Stimulated activated CD4-positive, alpha-beta T cell treated with anti-CD3 and anti-CD28 coated beads, Interleukin-4, amount 100 ng/mL, for 24 hours (primary cell): ENCODE measurements at regions not wholly inside any gene's neighbourhood (a gene's known extent, or its start where the extent isn't known, plus 50 kb on each side); places are given as distances from the start of the nearest gene placed in this dataset.
"Not testable (repeated sequence)": the region's sequence is repeated elsewhere in the genome, so short reads cannot be mapped to it uniquely, and the experiment has no call there.

Source experiments
- DNase-seq: peaks from one replicate; pipeline ENCODE4 v3.0.0-alpha.2; 2020

DNA sequence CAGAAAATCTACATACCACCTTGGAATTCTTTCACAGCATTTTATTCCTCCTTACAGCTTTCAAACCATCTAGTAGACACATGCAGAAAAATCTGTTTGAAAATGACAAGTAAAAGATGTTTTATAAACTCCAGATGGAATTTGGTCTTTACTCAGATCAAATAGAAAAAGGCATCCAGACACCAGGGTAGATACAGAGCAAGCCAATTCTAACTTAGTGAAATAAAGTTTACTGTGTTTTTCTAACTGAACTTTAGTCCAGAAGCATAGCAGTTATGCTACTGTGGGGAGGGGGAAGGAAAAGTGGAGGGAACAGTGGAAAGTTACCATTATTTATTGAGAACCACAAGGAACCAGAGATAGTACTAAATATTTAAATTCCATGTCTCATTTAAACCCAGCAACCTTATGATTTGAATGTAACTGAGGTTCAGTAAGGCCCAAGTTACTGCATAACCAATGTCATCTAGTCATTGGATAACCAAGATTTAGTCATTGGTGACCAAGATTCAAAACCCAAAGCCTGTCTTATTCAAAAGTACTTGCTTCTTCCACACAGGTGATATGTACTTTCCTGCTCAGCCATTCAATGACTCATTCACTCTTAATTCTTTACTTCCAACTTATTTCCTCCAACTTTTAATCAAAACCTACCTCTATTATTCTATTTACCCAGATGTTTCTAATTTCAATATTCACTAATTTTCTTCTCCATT lies 57.7 kb downstream of the RAD51AP2 start:
- no peak for DNase-seq

DNA sequence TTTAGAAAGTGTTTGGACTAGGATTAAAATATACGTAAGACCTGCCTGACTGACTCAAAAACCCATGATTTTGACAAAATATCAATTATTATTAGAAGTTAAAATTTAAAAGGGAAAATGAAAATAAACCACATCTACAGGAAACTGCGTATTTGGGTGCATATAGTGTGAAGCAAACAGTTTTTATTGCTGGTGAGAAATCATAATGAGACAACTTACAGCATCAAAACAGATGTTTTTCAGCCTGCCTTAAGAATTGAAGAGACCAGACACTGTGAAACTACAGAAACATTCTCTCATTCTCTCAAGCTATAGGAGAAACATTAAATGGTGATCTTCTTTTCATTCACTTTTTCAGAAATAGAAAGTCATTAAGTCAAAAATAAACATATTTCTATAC lies 62.9 kb downstream of the RAD51AP2 start:
- no peak for DNase-seq

DNA sequence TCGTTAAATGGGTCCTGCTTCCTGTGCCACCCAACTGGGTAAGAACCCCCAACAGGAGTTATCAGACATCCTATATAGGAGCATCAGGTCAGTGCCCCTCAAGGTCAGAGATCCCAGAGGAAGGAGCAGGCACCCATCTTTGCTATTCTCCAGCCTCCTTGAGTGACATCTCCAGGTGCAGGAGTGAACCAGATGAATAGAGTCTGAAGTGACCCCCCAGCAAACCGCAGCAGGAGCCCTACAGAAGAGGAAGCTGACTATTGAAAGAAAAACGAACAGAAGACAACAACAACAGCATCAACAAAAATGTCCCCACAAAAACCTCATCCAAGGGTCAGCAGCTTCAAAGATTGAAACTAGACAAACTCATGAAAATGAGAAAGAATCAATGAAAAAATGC lies 72.0 kb downstream of the RAD51AP2 start:
- DNase-seq = not testable (repeated sequence)

DNA sequence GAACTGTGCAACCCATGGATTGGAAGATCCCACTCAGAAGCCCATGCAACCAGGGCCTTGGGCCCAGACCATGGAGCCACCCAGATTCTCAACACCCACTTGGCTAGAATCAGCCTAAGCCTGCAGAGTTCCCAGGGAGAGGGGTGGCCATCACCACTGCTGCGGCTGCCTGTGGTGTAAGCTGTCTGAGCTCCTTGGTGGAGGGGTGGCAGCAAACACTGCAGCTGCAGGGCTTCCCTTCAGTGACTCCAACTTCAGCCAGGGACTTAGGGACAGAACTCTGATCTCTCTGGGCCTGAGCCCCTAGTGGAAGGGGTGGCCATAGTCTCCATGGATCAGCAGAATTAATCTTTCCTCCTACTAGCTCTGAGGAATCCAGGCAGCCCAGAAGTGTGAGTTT lies 72.5 kb downstream of the RAD51AP2 start:
- no peak for DNase-seq

DNA sequence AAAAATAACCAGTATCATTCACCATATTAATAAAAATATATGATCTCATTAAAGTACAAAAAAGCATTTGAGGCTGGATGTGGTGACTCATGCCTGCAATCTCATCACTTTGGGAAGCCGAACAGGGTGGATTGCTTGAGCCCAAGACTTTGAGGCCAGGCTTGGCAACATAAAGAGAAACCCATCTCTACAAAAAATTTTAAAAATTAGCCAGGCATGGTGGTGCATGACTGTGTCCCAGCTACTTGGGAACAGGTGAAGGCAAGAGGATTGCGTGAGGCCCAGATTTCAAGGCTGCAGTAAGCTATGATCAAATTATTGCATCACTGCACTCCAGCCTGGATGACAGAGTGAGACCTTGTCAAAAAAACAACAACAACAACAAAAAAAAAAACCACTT lies 75.9 kb downstream of the RAD51AP2 start:
- no peak for DNase-seq

DNA sequence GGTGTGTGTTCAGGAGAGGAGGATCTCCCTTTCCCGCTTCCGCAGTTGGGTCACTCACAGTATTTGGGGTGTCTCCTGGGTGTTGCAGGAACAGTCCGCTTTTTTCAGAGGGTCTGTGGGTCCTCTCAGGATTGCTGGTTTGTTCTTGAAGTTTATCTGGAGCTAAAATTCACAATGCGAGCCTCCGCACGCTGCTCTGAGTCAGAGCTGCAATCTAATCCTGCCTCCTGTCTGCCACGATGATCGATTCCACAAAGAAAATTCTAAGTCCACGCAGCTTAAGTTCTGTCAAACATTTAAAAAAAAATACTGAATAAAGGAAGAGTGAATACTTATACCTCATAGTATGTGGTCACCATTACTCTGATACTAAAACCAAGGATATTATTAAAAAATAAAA lies 76.5 kb downstream of the RAD51AP2 start:
- DNase-seq = no peak

DNA sequence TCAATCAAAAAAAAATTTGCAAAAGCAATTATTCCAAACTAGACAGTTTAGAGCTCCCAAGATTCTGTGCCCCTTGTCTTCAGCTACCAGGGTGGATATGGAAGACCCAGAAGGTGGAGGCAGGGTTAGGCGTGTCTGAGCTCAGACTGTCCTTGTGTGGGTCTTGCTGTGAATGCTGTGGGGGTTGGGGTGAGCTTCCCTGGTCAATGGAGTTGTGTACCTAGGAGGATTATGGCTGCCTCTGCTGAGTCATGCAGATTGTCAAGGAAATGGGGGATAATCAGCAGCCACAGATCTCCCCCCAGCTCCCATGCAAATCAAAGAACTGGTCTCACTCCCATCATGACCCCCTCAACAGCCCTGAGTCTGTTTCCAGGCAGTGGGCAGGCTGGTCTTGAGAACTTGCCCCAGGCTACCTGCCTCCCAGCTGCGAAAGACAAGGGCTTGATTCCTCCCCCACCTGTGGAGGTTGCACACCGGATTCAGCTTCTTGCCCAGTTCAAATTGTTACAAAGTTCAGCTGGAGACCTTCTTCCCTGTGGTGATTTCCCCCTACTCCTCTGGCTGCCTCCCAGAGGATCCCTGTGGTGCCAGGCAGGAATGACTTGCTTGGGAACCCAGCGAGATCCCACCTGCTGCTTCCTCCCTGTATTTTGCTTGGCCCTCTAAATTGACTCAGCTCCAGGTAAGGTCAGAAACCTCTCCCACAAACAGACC lies 77.0 kb downstream of the RAD51AP2 start:
- no peak for DNase-seq

DNA sequence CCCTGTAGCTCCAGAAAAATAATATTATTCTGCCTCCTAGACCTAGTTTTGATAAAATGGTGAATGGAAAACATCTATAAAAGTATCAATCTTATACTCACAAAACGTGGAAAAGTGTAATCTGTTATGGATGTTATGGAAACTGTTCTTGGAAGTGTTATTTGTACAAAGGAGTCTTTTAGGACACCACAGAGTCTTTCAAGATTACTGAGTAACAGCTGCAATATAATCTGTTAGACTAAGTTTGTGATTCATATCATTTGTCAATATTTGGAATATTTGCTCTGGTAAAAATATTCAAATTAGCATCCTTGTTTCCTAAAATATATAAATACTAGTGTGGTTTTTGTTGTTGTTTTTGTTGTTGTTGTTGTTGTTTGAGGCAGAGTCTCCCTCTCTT lies 87.9 kb downstream of the RAD51AP2 start:
- no peak for DNase-seq

DNA sequence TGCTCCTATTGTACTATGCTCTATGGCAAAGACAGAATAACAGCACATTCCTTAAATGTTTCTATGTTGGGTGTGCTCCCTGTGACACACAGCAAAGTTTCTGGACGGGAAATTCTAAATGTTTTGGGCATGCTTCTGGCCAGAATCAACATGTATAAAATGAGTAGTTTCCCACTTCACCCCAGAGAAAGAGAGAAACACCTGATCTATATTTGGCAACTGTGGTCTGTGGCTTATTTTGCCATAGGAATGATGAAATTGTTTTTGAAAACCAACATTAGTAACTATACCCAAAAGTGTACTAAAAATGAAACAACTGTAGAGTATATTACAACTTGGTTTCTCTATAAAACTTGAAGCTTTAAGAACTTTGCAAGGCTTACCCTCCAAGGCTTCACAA lies 89.1 kb downstream of the RAD51AP2 start:
- DNase-seq = no peak

DNA sequence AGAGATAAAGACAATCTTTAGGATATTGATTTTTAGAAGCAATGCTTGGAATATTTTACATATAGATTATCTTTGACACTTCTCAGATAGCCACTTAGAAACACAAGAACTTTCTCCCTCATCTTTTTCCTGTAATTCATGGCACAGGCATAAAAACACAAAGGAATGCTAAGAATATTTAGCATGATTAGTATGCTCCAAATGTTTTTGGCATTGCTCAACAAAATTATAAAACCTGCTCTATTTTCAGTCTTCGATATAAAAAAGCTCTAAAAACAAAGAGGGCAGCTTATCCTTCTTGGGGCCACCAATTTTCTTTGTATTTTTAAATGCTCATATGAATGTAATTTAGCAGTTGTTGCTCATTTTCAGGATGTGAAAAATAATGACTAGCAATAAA lies 90.8 kb downstream of the RAD51AP2 start:
- no peak for DNase-seq

DNA sequence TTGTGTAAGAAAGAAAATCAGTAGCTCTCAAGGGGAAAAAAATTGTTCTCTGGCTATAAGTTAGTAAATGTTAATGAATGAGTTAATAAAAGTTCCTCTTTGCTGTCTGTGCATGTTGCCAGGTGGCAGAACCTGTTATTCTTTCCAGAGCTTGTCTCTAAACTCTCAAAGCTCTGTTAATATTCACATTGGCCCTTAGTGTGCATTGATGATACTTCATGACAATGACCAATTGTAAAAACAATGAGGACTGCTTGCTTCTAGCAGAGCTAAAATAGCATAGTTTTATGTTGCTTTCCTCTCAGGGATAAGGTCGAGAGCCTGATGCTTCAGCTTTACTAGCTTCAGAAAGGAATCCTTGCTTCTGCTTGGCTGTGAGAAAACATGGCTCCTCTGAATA lies 91.5 kb downstream of the RAD51AP2 start:
- no peak for DNase-seq

DNA sequence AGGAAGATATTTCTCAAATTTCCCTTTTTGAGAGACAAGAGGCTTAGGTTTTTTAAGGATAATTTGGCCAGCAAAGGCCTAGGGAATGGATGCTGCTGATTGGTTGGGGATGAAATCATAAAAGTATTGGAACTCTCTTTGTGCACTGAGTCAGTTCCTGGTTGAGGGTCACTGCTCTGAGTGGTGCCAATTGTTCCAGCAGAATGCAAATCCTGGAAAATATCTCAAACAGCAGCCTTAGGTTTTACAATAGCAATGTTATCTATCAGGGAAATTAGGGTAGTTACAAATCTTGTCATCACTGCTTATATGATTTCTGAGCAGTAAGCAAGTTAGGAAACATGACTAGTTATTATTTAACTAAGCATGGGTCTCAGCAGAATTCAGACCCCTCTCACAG lies 96.2 kb downstream of the RAD51AP2 start:
- no peak for DNase-seq

DNA sequence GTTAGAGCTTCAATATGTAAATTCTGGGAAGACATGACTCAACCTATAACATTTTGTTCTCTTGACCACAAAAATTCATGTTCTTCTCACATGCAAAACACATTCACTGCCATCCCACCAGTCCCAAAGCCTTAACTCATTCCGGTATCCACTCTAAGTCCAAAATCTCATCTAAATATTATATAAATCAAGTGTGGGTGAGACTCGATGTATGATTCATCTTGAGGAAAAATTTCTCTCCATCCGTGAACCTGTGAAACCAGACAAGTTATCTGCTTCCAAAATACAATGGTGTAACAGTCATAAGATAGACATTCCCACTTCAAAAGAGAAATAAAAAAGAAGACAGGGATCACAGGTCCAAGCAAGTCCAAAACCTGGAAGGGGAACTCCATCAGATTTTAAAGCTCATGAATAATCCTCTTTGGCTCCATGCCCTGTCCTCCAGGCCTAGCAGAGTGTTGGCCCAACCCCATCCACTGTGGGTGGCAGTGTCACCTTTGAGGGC lies 101.3 kb downstream of the RAD51AP2 start:
- DNase-seq = no peak

DNA sequence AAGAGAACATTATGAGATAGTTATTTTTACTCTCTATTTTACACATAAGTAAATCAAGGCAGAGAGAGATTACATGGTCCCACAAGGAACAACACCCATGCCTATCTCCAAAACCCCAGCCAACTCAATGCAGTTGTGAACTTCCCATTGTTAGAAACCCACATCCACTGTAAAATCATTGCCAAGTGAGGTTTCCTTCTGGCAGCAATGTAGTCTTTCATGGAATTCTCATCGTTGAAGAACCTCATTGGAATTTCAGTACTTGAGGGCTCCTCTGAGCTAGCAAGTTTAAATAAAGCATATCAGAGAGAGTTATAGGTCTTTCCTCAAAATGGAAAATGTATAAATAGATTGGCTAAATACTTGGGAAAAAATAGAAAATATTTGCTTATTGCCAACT lies 105.2 kb downstream of the RAD51AP2 start:
- no peak for DNase-seq

DNA sequence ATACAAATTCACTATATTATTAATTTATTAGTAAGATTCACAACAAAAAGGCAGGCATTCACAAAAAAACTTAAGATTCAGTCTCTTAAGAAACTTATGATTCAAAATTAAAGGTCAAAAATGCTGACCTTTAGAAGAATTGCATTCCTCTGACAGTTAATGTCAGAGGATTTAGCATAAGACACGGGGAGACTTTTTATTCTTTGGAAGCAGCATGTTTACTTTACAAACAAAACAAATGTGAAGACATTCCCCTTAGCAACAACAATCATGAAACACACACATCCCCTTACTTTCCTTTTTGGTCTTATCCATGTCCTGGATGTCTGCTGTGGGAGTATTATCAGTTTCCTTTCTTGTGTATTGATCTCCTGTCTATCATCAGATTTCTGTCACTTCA lies 117.1 kb downstream of the RAD51AP2 start:
- no peak for DNase-seq

DNA sequence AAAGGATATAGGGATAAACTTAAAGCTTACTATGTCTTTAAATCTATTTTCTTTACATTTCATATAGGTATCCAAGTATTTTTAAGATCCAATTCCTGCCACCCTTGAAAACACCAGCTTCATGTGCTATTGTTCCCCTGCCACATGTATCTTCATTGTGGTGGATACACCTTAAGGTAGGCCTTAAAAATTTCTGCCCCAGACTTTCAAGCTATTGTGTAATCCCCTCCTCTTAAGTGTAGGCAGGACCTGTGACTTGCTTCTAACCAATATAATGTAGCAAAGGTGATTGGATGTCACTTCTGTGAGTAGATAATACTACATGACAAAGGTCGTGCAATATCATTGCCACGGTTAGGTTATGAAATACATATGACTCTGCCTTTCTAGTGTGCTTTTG lies 119.5 kb downstream of the RAD51AP2 start:
- no peak for DNase-seq

DNA sequence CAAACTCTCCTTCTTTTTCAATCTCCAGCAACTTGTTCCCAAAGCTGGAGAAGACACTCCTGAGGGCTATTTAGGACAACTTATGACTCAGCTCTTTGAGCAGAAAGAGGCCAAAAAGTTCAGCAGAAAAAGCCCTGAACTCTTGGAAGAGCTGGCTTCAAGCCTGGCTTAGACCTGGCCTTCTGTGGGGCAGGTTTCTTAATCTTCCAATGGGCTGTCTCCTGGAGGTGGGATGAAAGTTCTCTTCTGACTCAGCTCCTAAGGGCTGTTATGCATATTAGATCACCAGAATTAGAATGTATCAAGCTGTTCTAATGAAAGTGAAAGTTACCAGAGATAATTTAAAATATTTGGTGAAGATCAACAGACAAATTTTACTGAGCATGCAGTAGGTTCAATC lies 129.4 kb downstream of the RAD51AP2 start:
- DNase-seq = no peak

DNA sequence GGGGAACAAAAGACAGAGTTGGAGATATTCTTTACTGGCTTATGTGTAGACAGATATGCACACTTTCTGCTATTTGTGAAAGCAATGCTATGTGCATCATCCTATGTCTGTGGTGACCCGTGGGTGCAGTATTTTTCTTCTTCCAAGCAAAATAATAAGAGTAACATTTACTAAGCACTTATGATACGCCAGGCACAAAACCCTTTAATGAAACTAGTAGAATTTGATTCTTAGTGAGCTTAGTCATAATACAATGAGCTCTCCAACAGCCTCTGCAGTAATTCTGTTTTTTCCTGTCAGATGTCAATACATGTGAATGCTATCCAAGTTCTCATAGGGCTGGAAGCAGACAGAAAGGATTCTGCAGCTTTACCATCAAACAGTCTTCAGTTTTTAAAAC lies 130.6 kb downstream of the RAD51AP2 start:
- no peak for DNase-seq

DNA sequence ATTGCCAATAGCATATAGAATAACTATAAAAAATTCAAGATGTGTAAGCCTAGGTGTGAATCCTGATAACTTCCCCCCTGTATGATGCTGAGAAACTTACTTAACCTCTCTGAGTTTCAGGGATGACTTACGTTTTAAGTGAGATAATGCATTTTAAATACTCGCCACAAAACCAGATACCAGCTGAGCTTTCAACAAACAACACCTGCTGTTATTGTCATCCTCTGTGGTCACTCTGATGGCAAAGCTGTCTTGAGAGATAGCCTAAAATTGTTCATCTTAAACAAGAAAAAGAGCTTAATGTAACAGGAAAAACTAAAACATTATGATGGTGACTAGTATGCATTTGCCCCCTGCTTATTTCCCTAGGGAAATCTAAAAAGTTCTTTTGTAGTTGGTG lies 131.5 kb downstream of the RAD51AP2 start:
- DNase-seq = no peak

DNA sequence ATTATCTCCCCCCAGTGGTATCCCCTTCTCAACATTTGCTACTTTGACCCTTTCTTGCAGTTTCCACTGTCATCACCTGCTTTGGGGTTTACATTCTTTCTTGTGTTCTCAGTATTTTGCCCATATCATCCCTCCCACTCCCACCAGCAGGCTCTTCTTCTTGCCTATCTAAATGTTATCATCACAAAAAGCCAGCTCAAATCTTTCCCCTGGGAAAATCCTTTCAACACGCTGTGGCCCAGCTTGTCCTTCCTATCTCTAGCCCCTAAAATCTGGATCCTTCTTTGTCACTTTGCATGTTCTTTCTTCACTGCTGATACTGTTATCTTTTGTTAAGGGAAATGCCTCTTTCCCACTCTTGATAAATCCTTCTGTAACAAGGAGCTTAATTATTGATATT lies 138.2 kb downstream of the RAD51AP2 start:
- no peak for DNase-seq

DNA sequence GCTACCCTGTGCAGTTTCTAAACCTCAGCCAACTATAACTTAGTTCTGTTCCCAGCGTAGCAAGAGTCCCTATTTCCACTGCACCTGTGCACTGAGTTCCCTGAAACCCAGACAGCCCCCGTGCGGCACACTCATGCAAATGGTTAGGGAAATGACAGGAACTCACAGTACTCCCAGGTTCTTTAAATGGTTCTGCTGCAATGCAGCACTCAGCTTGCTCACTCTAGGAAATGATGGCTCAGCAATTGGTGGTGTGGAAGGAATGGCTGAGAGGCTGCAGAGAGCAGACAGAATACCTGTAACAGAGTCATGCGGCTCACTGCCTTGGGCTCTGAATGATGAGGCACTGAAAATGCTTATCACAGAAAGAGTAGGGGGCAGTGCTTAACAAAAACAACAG lies 143.0 kb downstream of the RAD51AP2 start:
- DNase-seq = no peak

DNA sequence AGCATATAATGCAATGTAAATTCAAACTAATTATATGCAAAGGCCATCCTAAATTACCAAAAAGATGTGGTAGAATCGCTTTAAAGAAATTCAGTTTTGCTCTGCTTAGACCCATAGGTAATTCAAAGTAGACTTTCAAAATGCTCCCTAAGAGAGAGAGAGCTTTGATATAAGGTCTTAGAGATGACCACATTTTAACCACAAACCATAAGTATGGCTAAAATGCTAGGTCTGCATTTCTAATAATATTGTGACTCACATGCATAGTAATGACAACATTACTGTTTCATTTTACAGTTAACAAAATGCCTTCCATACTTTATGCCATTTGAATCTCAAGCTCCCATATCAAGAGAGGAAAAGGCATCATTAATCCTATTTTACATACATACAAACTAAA lies 144.5 kb downstream of the RAD51AP2 start:
- no peak for DNase-seq

DNA sequence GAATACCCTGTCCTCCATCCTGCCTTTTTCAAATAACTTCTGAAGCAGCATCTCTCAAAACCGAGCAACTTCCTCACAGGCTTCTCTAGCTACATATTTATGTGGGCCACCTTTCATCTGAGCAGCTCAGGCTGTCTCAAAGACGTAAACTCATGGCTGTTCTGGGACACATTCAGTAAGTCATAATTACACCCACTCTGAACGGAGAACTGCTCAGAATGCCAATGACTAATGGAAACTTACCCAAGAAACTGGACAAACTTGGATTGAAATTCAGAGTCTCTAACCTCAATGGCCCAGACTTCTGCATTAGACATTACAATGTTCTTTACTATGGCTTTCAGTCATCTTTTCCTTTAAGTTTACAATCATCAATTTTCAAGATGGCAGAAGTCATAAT lies 145.2 kb downstream of the RAD51AP2 start:
- DNase-seq = no peak

DNA sequence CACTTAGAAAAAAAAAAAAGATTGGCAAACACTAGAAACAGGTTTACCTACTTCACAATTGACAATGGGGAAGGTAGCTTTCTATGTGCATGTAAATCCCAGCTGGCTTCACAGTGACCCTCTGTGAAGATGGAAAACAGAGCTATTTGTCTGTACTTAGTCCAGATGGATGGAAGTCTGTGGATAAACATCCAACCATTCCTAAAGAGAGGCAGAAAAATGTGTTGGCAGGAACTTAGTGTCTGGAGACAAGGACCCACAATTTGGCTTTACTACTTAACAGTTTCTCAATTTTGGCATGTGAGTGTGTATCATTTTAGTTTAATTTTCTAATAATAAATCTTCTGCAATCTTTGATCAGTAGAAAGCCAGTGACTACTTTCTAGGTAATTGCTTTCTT lies 154.4 kb downstream of the RAD51AP2 start:
- no peak for DNase-seq

DNA sequence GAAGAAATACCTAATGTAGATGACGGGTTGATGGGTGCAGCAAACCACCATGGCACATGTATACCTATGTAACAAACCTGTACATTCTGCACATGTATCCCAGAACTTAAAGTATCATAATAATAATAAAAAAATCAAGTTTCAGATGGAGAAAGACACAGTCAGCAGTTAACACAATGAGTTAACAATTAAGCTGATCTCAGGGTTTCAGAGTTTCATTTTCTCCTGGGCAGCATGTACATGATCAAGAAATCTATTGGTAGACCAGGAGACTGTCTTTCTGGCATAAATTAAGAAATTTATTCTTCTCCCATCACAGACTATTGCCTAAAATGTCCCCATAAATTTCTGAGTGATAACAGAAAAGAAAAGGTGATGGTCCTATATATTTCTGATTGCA lies 155.3 kb downstream of the RAD51AP2 start:
- no peak for DNase-seq
